Fibroblast of the aortic adventitia (primary cell): ENCODE measurements at regions not wholly inside any gene's neighbourhood (a gene's known extent, or its start where the extent isn't known, plus 50 kb on each side); places are given as distances from the start of the nearest gene placed in this dataset.

Experiments
- DNase-seq: peaks from one replicate; pipeline ENCODE4 v3.0.0-alpha.2; 2010; ENCODE audit warnings: low read depth
- H3K4me3 ChIP-seq: 2 replicates; pipeline ENCODE4 v1.5.1; 2011; ENCODE audit warnings: low read depth, mild to moderate bottlenecking, control low read depth, low read length, moderate library complexity
- TF ChIP-seq, protein P1 (sequence below): IDR thresholded peaks from 2 replicates; pipeline ENCODE4 v1.5.1; 2011; ENCODE audit warnings: mild to moderate bottlenecking, low read length, control low read depth, inconsistent platforms; ENCODE audit not compliant: insufficient read depth

DNA sequence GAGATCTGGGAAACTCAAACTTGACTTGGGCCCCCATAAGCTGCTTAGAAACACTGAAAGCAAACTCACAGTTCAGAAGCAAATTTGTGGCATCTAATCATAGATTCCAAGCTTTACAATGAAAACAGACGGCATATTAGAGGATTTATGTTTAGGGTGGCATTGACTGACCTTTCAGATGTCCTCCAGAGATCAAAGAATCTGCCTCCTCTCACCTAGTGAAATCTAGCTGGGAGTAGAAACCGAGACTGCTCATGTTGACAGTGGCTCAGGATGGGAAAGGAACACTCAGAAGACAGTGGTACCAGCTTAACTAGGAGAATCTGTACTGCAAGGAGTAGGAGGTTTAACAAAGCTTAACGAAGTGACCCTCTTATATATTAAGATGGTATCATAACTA is 345.0 kb downstream of the GXYLT1 start:
- no peak overlapping the region for H3K4me3 ChIP-seq
- TF ChIP-seq, protein P1, sequence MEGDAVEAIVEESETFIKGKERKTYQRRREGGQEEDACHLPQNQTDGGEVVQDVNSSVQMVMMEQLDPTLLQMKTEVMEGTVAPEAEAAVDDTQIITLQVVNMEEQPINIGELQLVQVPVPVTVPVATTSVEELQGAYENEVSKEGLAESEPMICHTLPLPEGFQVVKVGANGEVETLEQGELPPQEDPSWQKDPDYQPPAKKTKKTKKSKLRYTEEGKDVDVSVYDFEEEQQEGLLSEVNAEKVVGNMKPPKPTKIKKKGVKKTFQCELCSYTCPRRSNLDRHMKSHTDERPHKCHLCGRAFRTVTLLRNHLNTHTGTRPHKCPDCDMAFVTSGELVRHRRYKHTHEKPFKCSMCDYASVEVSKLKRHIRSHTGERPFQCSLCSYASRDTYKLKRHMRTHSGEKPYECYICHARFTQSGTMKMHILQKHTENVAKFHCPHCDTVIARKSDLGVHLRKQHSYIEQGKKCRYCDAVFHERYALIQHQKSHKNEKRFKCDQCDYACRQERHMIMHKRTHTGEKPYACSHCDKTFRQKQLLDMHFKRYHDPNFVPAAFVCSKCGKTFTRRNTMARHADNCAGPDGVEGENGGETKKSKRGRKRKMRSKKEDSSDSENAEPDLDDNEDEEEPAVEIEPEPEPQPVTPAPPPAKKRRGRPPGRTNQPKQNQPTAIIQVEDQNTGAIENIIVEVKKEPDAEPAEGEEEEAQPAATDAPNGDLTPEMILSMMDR: no peak
- no peak for DNase-seq

DNA sequence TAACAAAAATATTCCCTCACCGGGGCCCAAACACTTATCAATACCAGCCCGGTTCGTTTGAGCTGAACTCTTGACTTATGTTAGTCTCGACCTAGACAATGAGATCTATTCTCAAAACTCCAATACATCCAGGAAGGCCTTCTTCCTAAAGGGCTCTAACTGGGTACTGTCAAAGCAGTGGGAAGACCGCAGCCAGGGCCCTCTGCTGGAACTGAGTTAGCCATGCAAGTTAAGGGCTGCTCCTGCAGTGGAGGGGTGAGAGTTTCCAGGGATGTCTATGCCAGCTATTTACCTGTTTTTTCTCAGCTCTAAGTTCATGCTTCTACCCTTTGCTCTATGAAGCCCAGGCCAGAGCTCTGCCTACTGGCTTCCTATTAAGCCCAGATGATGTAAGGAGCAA is 348.8 kb downstream of the GXYLT1 start:
- TF ChIP-seq, protein P1: no peak
- DNase-seq: no peak

DNA sequence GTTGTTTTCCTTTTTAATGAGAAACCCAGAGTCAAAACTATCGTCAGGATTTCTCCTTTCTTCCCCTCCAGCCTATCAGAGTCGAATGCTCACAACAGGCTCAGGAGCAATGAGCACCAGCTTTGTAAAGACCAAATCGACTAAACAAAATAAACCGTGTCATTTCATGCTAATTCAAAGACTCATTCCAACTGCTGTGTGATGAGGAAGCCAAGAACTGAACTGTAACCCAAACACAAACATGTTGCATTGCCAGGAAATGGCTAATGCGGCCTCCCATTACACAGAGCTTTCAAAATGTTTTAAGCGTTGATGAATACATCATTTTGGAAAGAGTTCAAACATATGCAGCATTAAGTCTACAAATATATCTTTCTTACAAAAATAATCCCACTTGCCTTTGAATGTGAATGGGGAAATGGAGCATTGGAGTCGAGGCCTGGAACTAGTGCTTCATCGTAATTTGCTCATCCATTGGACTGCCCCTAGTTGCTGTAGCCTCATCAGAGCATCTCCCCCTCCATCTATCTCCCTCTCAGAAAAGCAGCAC is 349.5 kb downstream of the GXYLT1 start:
- TF ChIP-seq, protein P1: no peak
- H3K4me3 ChIP-seq: no peak overlapping the region
- DNase-seq: no peak

More for the DNA sequence above, 348.8 kb downstream of the GXYLT1 start:
- H3K4me3 ChIP-seq: no peak overlapping the region

DNA sequence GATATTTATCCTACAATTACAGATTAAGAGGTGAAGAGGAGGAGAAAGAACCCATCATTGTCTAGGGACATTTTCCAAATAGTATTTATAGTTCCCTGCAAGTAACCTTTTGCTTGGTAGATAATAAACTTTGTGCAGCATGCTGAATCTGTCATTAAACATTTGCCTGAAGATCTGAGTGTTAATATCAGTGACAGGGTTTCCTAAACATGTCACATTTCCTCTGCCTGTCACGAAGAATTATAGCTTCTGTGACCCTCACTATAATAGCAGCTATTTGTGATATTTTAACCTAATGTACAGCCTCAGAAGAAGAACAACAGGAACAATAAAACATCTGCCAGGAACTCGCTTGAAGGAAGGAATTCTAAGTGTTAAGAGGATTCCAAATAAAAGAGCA is 350.3 kb downstream of the GXYLT1 start:
- TF ChIP-seq, protein P1: no peak
- H3K4me3 ChIP-seq: no peak overlapping the region
- no peak for DNase-seq

DNA sequence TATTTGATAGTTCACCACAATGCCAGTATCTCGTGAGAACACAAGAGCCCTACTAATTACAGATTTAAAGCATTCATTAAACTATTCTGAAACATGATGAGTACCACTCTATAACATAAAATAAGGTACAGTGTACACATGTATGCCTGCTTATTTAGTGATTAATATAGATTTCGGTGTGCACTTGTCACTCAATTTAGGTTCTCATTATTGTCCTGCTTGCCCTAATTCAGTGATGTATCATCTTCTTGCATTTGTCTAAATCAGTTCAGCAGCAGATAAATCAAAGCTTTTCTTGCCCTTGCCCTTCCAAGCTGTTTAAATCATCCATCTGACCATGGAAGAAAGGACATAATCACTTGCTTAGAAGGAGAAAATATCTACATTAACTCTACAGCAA is 359.7 kb downstream of the GXYLT1 start:
- TF ChIP-seq, protein P1: no peak
- no peak overlapping the region for H3K4me3 ChIP-seq
- no peak for DNase-seq

DNA sequence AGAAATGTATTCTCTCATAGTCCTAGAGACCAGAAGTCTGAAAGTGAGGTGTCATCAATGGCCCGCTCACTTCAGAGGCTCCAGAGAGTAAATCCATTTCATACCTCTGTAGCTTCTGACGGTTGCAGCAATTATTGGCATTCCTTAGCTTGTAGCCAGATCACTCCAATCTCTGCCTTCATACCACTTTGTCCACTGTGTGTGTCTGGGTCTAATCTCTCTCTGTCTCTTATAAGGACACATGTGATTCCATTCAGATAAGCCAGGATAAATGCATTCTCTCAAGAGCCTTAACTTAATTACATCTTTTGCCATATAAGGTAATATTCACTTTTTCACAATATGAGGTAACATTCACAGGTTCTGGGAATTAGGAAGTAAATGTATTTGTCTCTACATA is 365.7 kb downstream of the GXYLT1 start:
- no peak for DNase-seq
- no peak overlapping the region for H3K4me3 ChIP-seq
- TF ChIP-seq, protein P1: no peak
